ENCODE measurements at regions not wholly inside any gene's neighbourhood (a gene's known extent, or its start where the extent isn't known, plus 50 kb on each side); places are given as distances from the start of the nearest gene placed in this dataset.

DNA sequence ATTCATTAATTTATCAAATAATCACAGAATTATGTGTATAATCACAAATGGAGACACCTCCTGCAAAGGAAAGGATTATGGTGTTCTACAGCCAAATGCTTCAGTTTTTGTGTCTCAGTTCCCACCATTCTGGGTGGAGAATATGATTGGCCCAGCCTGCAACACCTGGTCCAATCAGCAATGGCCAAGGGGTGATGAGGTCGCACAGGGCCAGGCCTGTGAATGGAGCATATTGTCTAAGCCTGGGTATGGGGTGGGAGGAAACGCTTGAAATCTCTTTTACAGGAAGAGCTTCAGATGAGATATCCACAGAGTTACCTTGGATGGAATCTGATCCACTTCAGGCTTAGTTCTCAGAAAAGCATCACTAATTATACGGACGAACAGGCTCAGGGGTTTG lies 271.6 kb downstream of the DHX35 start:
- Histone ChIP-seq H3K9me3 (ENCODE audit: control insufficient read depth in 2 of 2, low read length in 2 of 2) (no peaks in the 10 kb centered on the region), H3K27ac (ENCODE audit: insufficient read depth, low read length, poor library complexity, severe bottlenecking) (no peak overlapping the region), H3K4me3 (ENCODE audit: low read depth, low read length) (no peak overlapping the region), H3K36me3 (ENCODE audit: control insufficient read depth, insufficient read depth, low read length) (no peaks in the 10 kb centered on the region), H3K4me1 (ENCODE audit: control insufficient read depth, insufficient read depth, low read length, poor library complexity, severe bottlenecking) (no peaks in the 10 kb centered on the region), H3K27me3 (ENCODE audit: control insufficient read depth, insufficient read depth, low read length) (no peaks in the 10 kb centered on the region)
- Mint-ChIP-seq H3K4me1 (no peaks in the 10 kb centered on the region), H3K36me3 (no peaks in the 10 kb centered on the region), H3K27me3 (peaks cover 15% of the 10 kb centered on the region), H3K27ac (no peak overlapping the region), H3K9me3 (peaks cover 0 to 2% (median 0%) of the 10 kb centered on the region in 7 donors), H3K4me3 (no peak overlapping the region)
- ATAC-seq (ENCODE audit: low read depth in 2 of 2) = no peak
- no peak for DNase-seq

DNA sequence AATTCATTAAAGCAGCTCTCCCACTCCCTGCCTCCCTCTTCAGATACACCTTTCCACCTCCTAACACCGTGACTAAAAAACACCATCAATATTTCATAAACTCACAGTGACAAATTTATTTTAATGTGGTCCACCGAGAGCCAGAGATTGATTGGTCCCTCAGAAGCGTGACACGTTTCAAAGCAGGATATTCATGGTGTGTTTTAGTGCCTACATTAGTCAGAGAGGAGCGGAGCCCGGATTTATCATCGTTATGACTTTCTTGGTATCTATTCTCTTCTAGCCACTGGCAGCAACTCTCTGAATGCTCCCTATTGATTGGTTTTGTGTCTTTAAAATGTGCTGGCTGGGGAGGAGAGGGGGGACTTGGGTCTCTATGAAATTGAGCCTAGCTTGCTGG lies 265.3 kb downstream of the DHX35 start:
- H3K27ac Mint-ChIP-seq = no peak overlapping the region
- Histone ChIP-seq H3K4me1 (ENCODE audit: control insufficient read depth, insufficient read depth, low read length, poor library complexity, severe bottlenecking) (no peaks in the 10 kb centered on the region), H3K4me3 (ENCODE audit: low read depth, low read length) (no peak overlapping the region), H3K27ac (ENCODE audit: insufficient read depth, low read length, poor library complexity, severe bottlenecking) (no peak overlapping the region), H3K27me3 (ENCODE audit: control insufficient read depth, insufficient read depth, low read length) (peaks cover 2% of the 10 kb centered on the region), H3K9me3 (ENCODE audit: control insufficient read depth in 2 of 2, low read length in 2 of 2) (no peaks in the 10 kb centered on the region), H3K36me3 (ENCODE audit: control insufficient read depth, insufficient read depth, low read length) (no peaks in the 10 kb centered on the region)
- H3K4me1 Mint-ChIP-seq = no peaks in the 10 kb centered on the region
- H3K36me3 Mint-ChIP-seq = no peaks in the 10 kb centered on the region
- H3K9me3 Mint-ChIP-seq = peaks cover 0 to 2% (median 0%) of the 10 kb centered on the region in 7 donors
- ATAC-seq (ENCODE audit: low read depth in 2 of 2) = no peak
- no peak for DNase-seq
- no peak overlapping the region for H3K4me3 Mint-ChIP-seq
- H3K27me3 Mint-ChIP-seq = peaks cover 9% of the 10 kb centered on the region

DNA sequence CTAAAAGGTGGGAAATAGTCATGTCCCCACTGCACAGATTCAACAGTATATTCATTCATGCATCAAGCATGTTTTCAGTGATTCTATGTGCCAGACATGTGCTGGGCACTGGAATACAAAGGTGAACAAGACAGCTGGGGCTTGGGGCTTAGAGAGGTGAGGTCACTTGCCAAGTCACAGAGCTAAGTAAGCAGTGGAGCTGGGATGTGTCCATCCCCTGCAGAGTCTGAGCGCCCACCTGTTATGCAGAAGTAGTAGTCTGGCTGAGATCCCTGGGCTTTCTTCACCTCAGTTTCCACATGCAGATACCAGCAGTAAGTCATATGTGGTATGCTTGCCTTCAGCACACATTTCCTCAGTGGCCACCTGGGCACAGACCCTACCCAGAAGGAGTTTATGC lies 263.8 kb downstream of the DHX35 start:
- DNase-seq = no peak
- Histone ChIP-seq H3K4me3 (ENCODE audit: low read depth, low read length) (no peak overlapping the region), H3K27me3 (ENCODE audit: control insufficient read depth, insufficient read depth, low read length) (peaks cover 2% of the 10 kb centered on the region), H3K9me3 (ENCODE audit: control insufficient read depth in 2 of 2, low read length in 2 of 2) (no peaks in the 10 kb centered on the region), H3K36me3 (ENCODE audit: control insufficient read depth, insufficient read depth, low read length) (no peaks in the 10 kb centered on the region), H3K27ac (ENCODE audit: insufficient read depth, low read length, poor library complexity, severe bottlenecking) (no peak overlapping the region), H3K4me1 (ENCODE audit: control insufficient read depth, insufficient read depth, low read length, poor library complexity, severe bottlenecking) (no peaks in the 10 kb centered on the region)
- no peak for ATAC-seq (ENCODE audit: low read depth in 2 of 2)
- Mint-ChIP-seq H3K4me3 (no peak overlapping the region), H3K4me1 (no peaks in the 10 kb centered on the region), H3K27ac (no peak overlapping the region), H3K36me3 (no peaks in the 10 kb centered on the region), H3K9me3 (no peaks in the 10 kb centered on the region), H3K27me3 (peaks cover 4% of the 10 kb centered on the region)

GRCh38 chr20:39225536-39225935 lies 263.4 kb downstream of the DHX35 start:
- Histone ChIP-seq H3K9me3 (ENCODE audit: control insufficient read depth in 2 of 2, low read length in 2 of 2) (no peaks in the 10 kb centered on the region), H3K4me3 (ENCODE audit: low read depth, low read length) (no peak overlapping the region), H3K4me1 (ENCODE audit: control insufficient read depth, insufficient read depth, low read length, poor library complexity, severe bottlenecking) (no peaks in the 10 kb centered on the region), H3K27me3 (ENCODE audit: control insufficient read depth, insufficient read depth, low read length) (peaks cover 2% of the 10 kb centered on the region), H3K27ac (ENCODE audit: insufficient read depth, low read length, poor library complexity, severe bottlenecking) (no peak overlapping the region), H3K36me3 (ENCODE audit: control insufficient read depth, insufficient read depth, low read length) (no peaks in the 10 kb centered on the region)
- Mint-ChIP-seq H3K4me3 (no peak overlapping the region), H3K27me3 (peaks cover 5% of the 10 kb centered on the region), H3K36me3 (no peaks in the 10 kb centered on the region), H3K27ac (no peak overlapping the region), H3K4me1 (no peaks in the 10 kb centered on the region), H3K9me3 (no peaks in the 10 kb centered on the region)
- ATAC-seq (ENCODE audit: low read depth in 2 of 2) (no peak), DNase-seq (no peak)

DNA sequence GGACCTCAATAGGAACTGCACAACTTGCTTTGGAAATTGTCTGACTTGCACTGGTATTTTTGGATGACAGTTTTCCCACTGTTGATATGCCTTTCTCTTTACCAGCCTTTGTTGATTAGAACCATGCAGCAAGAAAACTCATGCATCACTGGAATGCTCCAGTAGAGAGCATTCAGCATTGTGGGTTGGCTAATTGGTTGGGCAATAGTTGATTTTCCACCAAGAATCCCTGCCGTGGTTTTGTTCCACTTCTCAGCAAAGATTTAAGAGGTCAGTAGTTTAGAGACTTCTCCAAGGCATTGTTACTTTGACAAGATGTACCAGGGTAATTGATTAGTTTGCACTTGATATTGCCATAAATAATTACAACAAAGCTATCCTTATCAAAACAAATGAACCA lies 260.0 kb downstream of the DHX35 start:
- H3K36me3 ChIP-seq (ENCODE audit: control insufficient read depth, insufficient read depth, low read length) = no peaks in the 10 kb centered on the region
- Mint-ChIP-seq H3K27ac (no peak overlapping the region), H3K4me1 (no peaks in the 10 kb centered on the region), H3K9me3 (no peaks in the 10 kb centered on the region), H3K36me3 (no peaks in the 10 kb centered on the region), H3K27me3 (peaks cover 10% of the 10 kb centered on the region), H3K4me3 (no peak overlapping the region)
- H3K4me1 ChIP-seq (ENCODE audit: control insufficient read depth, insufficient read depth, low read length, poor library complexity, severe bottlenecking) = no peaks in the 10 kb centered on the region
- no peak overlapping the region for H3K4me3 ChIP-seq (ENCODE audit: low read depth, low read length)
- peaks cover 2% of the 10 kb centered on the region for H3K27me3 ChIP-seq (ENCODE audit: control insufficient read depth, insufficient read depth, low read length)
- DNase-seq (no peak), ATAC-seq (ENCODE audit: low read depth in 2 of 2) (no peak)
- H3K27ac ChIP-seq (ENCODE audit: insufficient read depth, low read length, poor library complexity, severe bottlenecking) = no peak overlapping the region
- H3K9me3 ChIP-seq (ENCODE audit: control insufficient read depth in 2 of 2, low read length in 2 of 2) = no peaks in the 10 kb centered on the region

- H3K4me1 Mint-ChIP-seq = no peaks in the 10 kb centered on the region
- H3K4me3 ChIP-seq (ENCODE audit: low read depth, low read length) = no peak overlapping the region
- no peak for ATAC-seq (ENCODE audit: low read depth in 2 of 2)
- H3K36me3 ChIP-seq (ENCODE audit: control insufficient read depth, insufficient read depth, low read length) = no peaks in the 10 kb centered on the region
- no peak overlapping the region for H3K27ac Mint-ChIP-seq
- no peaks in the 10 kb centered on the region for H3K27me3 ChIP-seq (ENCODE audit: control insufficient read depth, insufficient read depth, low read length)
- H3K4me1 ChIP-seq (ENCODE audit: control insufficient read depth, insufficient read depth, low read length, poor library complexity, severe bottlenecking) = no peaks in the 10 kb centered on the region
- no peak overlapping the region for H3K27ac ChIP-seq (ENCODE audit: insufficient read depth, low read length, poor library complexity, severe bottlenecking)
- peaks cover 20% of the 10 kb centered on the region for H3K27me3 Mint-ChIP-seq
- no peak for DNase-seq
- H3K9me3 ChIP-seq (ENCODE audit: control insufficient read depth in 2 of 2, low read length in 2 of 2) = no peaks in the 10 kb centered on the region
- H3K36me3 Mint-ChIP-seq = no peaks in the 10 kb centered on the region
- no peak overlapping the region for H3K4me3 Mint-ChIP-seq
- H3K9me3 Mint-ChIP-seq = peaks cover 0 to 5% (median 0%) of the 10 kb centered on the region in 7 donors
Observed at GRCh38 chr20:39216195-39216594, 254.1 kb downstream of the DHX35 start.

GRCh38 chr20:39214828-39215227 lies 252.7 kb downstream of the DHX35 start:
- DNase-seq (no peak), ATAC-seq (ENCODE audit: low read depth in 2 of 2) (no peak)
- peaks cover 13% of the 10 kb centered on the region for H3K27me3 Mint-ChIP-seq
- H3K4me3 ChIP-seq (ENCODE audit: low read depth, low read length) = no peak overlapping the region
- H3K4me1 ChIP-seq (ENCODE audit: control insufficient read depth, insufficient read depth, low read length, poor library complexity, severe bottlenecking) = no peaks in the 10 kb centered on the region
- peaks cover 0 to 5% (median 0%) of the 10 kb centered on the region in 7 donors for H3K9me3 Mint-ChIP-seq
- H3K4me1 Mint-ChIP-seq = no peaks in the 10 kb centered on the region
- no peaks in the 10 kb centered on the region for H3K9me3 ChIP-seq (ENCODE audit: control insufficient read depth in 2 of 2, low read length in 2 of 2)
- H3K4me3 Mint-ChIP-seq = no peak overlapping the region
- H3K27ac Mint-ChIP-seq = no peak overlapping the region
- no peaks in the 10 kb centered on the region for H3K36me3 ChIP-seq (ENCODE audit: control insufficient read depth, insufficient read depth, low read length)
- H3K27me3 ChIP-seq (ENCODE audit: control insufficient read depth, insufficient read depth, low read length) = no peaks in the 10 kb centered on the region
- H3K27ac ChIP-seq (ENCODE audit: insufficient read depth, low read length, poor library complexity, severe bottlenecking) = no peak overlapping the region
- H3K36me3 Mint-ChIP-seq = no peaks in the 10 kb centered on the region

DNA sequence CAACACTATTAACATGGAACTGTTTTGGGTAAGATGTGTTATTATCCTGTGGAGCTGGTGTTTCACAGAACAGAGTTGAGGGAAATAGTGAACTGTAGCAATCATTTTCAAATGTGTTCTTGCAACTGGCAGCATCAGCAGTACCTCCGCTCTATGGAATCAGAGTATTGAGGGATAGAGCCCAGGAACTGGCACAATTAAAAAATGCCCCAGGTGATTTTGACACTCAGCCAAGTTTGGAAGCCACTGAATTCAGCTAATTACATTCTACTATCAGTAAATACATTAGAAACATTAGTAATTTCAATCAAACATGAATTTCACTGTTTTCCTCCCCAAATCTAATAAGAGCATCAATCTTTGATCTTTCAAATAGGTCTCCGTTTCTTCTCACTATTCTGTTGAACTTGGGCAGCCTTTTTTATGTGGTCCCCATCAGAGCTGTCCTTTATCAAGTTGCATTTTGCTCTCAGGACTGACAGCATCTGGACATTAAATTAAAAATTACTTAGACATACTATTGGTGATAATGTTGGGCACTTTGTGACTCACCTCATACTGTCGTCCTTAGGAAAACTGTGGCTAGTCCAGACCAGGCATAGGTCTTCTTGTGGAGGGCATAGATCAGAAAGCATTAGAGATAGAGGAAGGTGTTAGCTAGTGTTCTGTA lies 251.5 kb downstream of the DHX35 start:
- Mint-ChIP-seq H3K36me3 (no peaks in the 10 kb centered on the region), H3K9me3 (peaks cover 0 to 5% (median 0%) of the 10 kb centered on the region in 7 donors), H3K4me1 (no peaks in the 10 kb centered on the region), H3K27ac (no peak overlapping the region), H3K27me3 (peaks cover 11% of the 10 kb centered on the region), H3K4me3 (no peak overlapping the region)
- H3K27me3 ChIP-seq (ENCODE audit: control insufficient read depth, insufficient read depth, low read length) = no peaks in the 10 kb centered on the region
- no peak overlapping the region for H3K4me3 ChIP-seq (ENCODE audit: low read depth, low read length)
- no peak for ATAC-seq (ENCODE audit: low read depth in 2 of 2)
- no peak overlapping the region for H3K27ac ChIP-seq (ENCODE audit: insufficient read depth, low read length, poor library complexity, severe bottlenecking)
- no peaks in the 10 kb centered on the region for H3K4me1 ChIP-seq (ENCODE audit: control insufficient read depth, insufficient read depth, low read length, poor library complexity, severe bottlenecking)
- H3K9me3 ChIP-seq (ENCODE audit: control insufficient read depth in 2 of 2, low read length in 2 of 2) = no peaks in the 10 kb centered on the region
- H3K36me3 ChIP-seq (ENCODE audit: control insufficient read depth, insufficient read depth, low read length) = no peaks in the 10 kb centered on the region
- no peak for DNase-seq

All from CD4-positive, CD25-positive, alpha-beta regulatory T cell (primary cell).